Activated T-cell treated with anti-CD3 and anti-CD28 coated beads, Interleukin-2, amount 50 U/mL, for 24 hours (primary cell): ENCODE measurements at regions not wholly inside any gene's neighbourhood (a gene's known extent, or its start where the extent isn't known, plus 50 kb on each side); places are given as distances from the start of the nearest gene placed in this dataset.

Source experiments
- DNase-seq: peaks from one replicate; pipeline ENCODE4 v3.0.0-alpha.2; 2020
- H3K27ac Mint-ChIP-seq: 2 replicates; pipeline ENCODE4 v1.8.0; 2020; ENCODE audit warnings: mild to moderate bottlenecking, mixed read lengths
- H3K27me3 Mint-ChIP-seq: 2 replicates; pipeline ENCODE4 v1.8.0; 2020; ENCODE audit warnings: mixed read lengths
- H3K36me3 Mint-ChIP-seq: 2 replicates; pipeline ENCODE4 v1.8.0; 2020; ENCODE audit warnings: low read depth, mixed read lengths
- H3K4me1 Mint-ChIP-seq: 2 replicates; pipeline ENCODE4 v1.8.0; 2020; ENCODE audit warnings: low read depth, mixed read lengths
- H3K4me3 Mint-ChIP-seq: 2 replicates; pipeline ENCODE4 v1.8.0; 2020; ENCODE audit warnings: mild to moderate bottlenecking, moderate library complexity, mixed read lengths
- H3K9me3 Mint-ChIP-seq: 2 replicates; pipeline ENCODE4 v1.8.0; 2020; ENCODE audit warnings: mixed read lengths

DNA sequence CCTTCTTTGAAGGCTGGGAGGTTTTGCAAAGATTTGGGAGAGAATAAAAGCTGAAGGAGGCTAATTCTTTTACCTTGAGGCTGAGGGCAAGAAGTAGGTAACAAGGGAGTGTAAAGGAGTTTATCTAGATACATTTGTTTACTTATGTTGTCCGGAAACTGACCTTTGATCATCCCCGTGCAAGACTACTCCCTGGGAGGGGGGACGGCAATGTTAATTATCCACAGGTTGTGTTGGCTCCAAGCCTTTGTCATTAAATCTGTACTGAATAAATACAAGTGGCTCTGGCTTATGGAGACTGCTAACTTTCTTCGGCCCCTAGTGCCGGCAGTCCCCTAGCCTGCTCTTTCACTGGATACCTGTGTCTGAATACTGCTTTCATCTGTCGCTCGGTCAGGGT lies 1250.6 kb upstream of the LRRTM3 start:
- no peak overlapping the region for H3K27ac Mint-ChIP-seq
- peaks cover 2% of the 10 kb centered on the region for H3K9me3 Mint-ChIP-seq
- no peaks in the 10 kb centered on the region for H3K4me1 Mint-ChIP-seq
- no peak for DNase-seq
- no peaks in the 10 kb centered on the region for H3K36me3 Mint-ChIP-seq
- H3K4me3 Mint-ChIP-seq, result no peak overlapping the region
- no peaks in the 10 kb centered on the region for H3K27me3 Mint-ChIP-seq

GRCh38 chr10:65684896-65685295 lies 1240.9 kb upstream of the LRRTM3 start:
- Mint-ChIP-seq H3K27me3 (no peaks in the 10 kb centered on the region), H3K27ac (no peak overlapping the region)

DNA sequence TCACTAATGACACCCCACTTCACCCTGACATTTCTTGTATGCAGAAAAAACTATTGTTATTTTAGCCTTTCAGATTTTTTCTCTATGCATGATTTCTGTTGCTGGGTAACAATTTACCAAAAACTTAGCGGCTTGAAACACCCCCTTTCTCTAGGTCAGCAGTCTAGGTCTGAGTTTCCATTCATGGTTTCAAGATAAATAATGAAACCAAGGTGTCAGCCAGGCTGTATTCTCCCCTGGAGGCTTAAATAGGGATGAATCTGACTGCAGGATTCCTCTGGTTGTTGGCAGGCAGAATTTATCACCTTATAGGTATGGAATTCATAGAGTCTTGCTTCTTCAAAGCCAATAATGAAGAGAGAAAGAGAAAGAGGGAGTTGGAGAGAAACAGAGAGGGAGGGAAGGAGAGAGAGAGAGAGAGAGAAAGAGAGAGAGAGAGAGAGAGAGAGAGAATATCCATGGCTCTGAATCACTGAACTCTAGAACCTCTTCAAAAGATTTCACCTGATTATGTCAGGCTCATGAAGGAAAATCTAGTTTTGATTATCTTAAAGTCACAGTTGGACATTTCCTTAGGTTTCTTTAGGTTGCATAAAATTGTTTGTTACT lies 1224.6 kb upstream of the LRRTM3 start:
- Mint-ChIP-seq H3K27me3 (no peaks in the 10 kb centered on the region), H3K4me3 (no peak overlapping the region), H3K4me1 (no peaks in the 10 kb centered on the region), H3K27ac (no peak overlapping the region), H3K36me3 (no peaks in the 10 kb centered on the region), H3K9me3 (peaks cover 19% of the 10 kb centered on the region)
- DNase-seq, result no peak

More at GRCh38 chr10:65684896-65685295, 1240.9 kb upstream of the LRRTM3 start:
- DNase-seq, result no peak
- Mint-ChIP-seq H3K9me3 (peaks cover 12% of the 10 kb centered on the region), H3K4me3 (no peak overlapping the region), H3K36me3 (no peaks in the 10 kb centered on the region), H3K4me1 (no peaks in the 10 kb centered on the region)

DNA sequence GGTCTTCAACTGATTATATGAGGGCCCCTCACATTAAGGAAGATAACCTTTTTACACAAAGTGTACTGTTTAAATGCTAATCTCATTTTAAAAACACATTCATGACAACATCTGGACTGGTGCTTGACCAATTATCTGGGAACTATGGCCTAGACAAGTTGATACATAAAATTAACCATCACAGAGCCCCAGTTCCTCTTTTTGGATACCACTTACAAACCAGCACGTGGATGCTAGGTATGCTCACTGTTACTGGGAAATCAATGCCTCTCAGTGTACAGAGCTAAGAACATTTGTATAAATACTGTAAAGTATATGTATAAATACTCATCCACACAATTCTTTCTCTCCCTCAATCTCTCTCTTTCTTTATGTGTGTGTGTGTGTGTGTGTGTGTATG lies 1217.8 kb upstream of the LRRTM3 start:
- Mint-ChIP-seq H3K4me1 (no peaks in the 10 kb centered on the region), H3K36me3 (no peaks in the 10 kb centered on the region), H3K27me3 (no peaks in the 10 kb centered on the region), H3K27ac (no peak overlapping the region), H3K4me3 (no peak overlapping the region), H3K9me3 (peaks cover 15% of the 10 kb centered on the region)
- no peak for DNase-seq

DNA sequence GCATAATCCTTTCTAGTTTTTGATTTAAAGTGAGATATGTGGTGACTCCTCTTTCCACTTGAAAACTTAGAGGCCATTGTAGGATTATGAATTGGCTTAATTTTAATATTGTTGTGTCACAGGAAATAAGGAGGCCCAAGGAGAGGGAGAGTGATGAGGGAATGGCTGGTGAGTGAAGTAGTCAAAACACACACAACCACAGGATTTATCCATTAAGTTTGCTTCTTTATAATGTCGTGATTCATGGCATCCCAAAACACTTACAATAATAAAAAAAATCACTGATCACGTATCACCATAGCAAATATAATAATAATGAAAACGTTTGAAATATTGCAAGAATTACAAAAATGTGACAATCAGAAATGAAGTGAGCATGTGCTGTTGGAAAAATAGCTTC lies 1215.5 kb upstream of the LRRTM3 start:
- Mint-ChIP-seq H3K4me3 (no peak overlapping the region), H3K4me1 (no peaks in the 10 kb centered on the region), H3K27ac (no peak overlapping the region), H3K36me3 (no peaks in the 10 kb centered on the region), H3K27me3 (no peaks in the 10 kb centered on the region), H3K9me3 (peaks cover 18% of the 10 kb centered on the region)
- no peak for DNase-seq

GRCh38 chr10:65719790-65720189 lies 1206.0 kb upstream of the LRRTM3 start:
- peaks cover 5% of the 10 kb centered on the region for H3K9me3 Mint-ChIP-seq
- H3K4me1 Mint-ChIP-seq, result no peaks in the 10 kb centered on the region
- H3K36me3 Mint-ChIP-seq, result no peaks in the 10 kb centered on the region
- no peak overlapping the region for H3K27ac Mint-ChIP-seq
- no peaks in the 10 kb centered on the region for H3K27me3 Mint-ChIP-seq
- no peak for DNase-seq
- no peak overlapping the region for H3K4me3 Mint-ChIP-seq

- Mint-ChIP-seq H3K27me3 (no peaks in the 10 kb centered on the region), H3K4me1 (no peaks in the 10 kb centered on the region), H3K9me3 (peaks cover 3% of the 10 kb centered on the region)
These were observed 1204.9 kb upstream of the LRRTM3 start for GRCh38 chr10:65720901-65721300.

DNA sequence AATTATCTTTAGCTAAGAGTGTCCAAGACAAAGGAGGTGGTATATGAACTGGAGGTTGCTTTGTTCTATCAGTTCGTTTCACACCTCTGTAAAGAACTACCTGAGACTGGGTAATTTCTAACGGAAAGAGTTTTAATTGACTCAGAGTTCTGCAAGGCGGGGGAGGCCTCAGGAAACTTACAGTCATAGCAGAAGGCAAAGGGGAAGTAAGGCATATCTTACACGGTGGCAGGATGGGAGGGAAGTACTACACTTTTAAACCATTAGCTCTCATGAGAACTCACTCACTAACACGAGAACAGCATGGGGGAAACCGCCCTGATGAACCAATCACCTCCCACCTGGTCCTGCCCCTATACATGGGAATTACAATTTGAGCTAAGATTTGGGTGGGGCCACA lies 1202.3 kb upstream of the LRRTM3 start:
- H3K36me3 Mint-ChIP-seq, result no peaks in the 10 kb centered on the region
- no peaks in the 10 kb centered on the region for H3K4me1 Mint-ChIP-seq
- no peak for DNase-seq
- no peak overlapping the region for H3K4me3 Mint-ChIP-seq
- H3K27ac Mint-ChIP-seq, result no peak overlapping the region
- no peaks in the 10 kb centered on the region for H3K27me3 Mint-ChIP-seq
- peaks cover 3% of the 10 kb centered on the region for H3K9me3 Mint-ChIP-seq

More at GRCh38 chr10:65720901-65721300, 1204.9 kb upstream of the LRRTM3 start:
- Mint-ChIP-seq H3K4me3 (no peak overlapping the region), H3K27ac (no peak overlapping the region), H3K36me3 (no peaks in the 10 kb centered on the region)
- no peak for DNase-seq

GRCh38 chr10:65735382-65735781 lies 1190.5 kb upstream of the LRRTM3 start:
- no peak for DNase-seq
- no peak overlapping the region for H3K4me3 Mint-ChIP-seq
- H3K27me3 Mint-ChIP-seq, result no peaks in the 10 kb centered on the region
- no peaks in the 10 kb centered on the region for H3K36me3 Mint-ChIP-seq
- H3K9me3 Mint-ChIP-seq, result no peaks in the 10 kb centered on the region
- H3K27ac Mint-ChIP-seq, result no peak overlapping the region
- no peaks in the 10 kb centered on the region for H3K4me1 Mint-ChIP-seq

DNA sequence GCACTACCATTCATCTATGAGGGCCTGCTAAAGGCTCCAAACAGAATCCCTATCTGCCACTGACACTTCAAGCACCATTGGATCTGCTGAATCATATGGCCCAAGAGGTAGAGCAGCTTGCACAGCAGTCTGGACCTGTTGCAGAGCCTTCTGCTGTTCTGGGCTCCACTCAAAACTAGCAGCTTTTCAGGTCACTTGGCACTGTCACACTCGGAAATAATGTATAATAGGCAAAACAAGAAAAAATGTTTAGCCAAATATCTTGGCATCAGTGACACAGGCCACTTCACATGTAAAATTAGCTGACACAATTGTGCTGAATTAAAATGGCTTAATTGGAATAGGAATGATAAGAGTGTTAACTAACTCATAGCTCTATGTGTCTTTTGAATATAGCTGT lies 1182.9 kb upstream of the LRRTM3 start:
- Mint-ChIP-seq H3K4me1 (no peaks in the 10 kb centered on the region), H3K4me3 (no peak overlapping the region), H3K27me3 (no peaks in the 10 kb centered on the region), H3K9me3 (peaks cover 2% of the 10 kb centered on the region), H3K36me3 (no peaks in the 10 kb centered on the region), H3K27ac (no peak overlapping the region)
- DNase-seq, result no peak

DNA sequence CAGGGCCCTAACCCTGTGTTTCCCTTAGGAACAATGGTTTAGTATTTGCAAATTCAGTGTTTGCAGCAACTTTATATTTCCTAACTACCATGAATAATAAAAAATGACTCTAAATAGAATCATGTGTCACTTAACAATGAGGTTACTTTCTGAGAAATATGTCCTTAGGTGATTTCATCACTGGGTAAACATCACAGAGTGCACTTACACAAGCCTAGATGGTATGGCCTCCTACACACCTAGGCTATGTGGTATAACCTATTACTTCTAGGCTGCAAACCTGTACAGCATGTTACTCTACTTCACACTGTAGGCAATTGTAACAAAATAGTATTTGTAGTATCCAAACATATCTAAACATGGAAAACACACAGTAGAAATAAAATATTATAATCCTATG lies 1174.6 kb upstream of the LRRTM3 start:
- H3K27me3 Mint-ChIP-seq, result no peaks in the 10 kb centered on the region
- H3K9me3 Mint-ChIP-seq, result peaks cover 5% of the 10 kb centered on the region
- no peak for DNase-seq
- H3K4me3 Mint-ChIP-seq, result no peak overlapping the region
- H3K27ac Mint-ChIP-seq, result no peak overlapping the region
- no peaks in the 10 kb centered on the region for H3K4me1 Mint-ChIP-seq
- H3K36me3 Mint-ChIP-seq, result no peaks in the 10 kb centered on the region

GRCh38 chr10:65751896-65752295 lies 1173.9 kb upstream of the LRRTM3 start:
- H3K4me1 Mint-ChIP-seq, result no peaks in the 10 kb centered on the region
- no peaks in the 10 kb centered on the region for H3K36me3 Mint-ChIP-seq
- H3K27me3 Mint-ChIP-seq, result no peaks in the 10 kb centered on the region
- no peak overlapping the region for H3K4me3 Mint-ChIP-seq
- no peak overlapping the region for H3K27ac Mint-ChIP-seq
- DNase-seq, result no peak
- H3K9me3 Mint-ChIP-seq, result peaks cover 5% of the 10 kb centered on the region

GRCh38 chr10:65753532-65753931 lies 1172.3 kb upstream of the LRRTM3 start:
- no peak for DNase-seq
- H3K27me3 Mint-ChIP-seq, result no peaks in the 10 kb centered on the region
- no peak overlapping the region for H3K27ac Mint-ChIP-seq
- H3K9me3 Mint-ChIP-seq, result peaks cover 6% of the 10 kb centered on the region
- H3K4me1 Mint-ChIP-seq, result no peaks in the 10 kb centered on the region
- H3K4me3 Mint-ChIP-seq, result no peak overlapping the region
- no peaks in the 10 kb centered on the region for H3K36me3 Mint-ChIP-seq

DNA sequence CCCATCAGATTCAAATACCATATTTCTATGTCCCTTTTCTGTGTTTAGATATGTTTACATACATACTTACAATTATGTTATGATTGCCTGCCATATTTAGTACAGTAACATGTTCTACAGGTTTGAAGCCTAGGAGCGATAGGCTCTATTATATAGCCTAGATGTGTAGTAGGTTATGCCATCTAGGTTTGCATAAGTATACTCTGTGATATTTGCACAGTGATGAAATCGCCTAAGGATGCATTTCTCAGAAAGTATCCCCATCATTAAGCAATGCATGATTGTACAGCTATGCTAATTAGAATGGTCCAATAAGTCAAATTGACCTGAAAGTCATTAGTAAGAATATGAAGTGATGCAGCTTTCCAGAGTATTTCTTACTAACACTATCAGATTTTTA lies 1171.7 kb upstream of the LRRTM3 start:
- no peaks in the 10 kb centered on the region for H3K36me3 Mint-ChIP-seq
- H3K4me1 Mint-ChIP-seq, result no peaks in the 10 kb centered on the region
- H3K4me3 Mint-ChIP-seq, result no peak overlapping the region
- DNase-seq, result no peak
- no peaks in the 10 kb centered on the region for H3K27me3 Mint-ChIP-seq
- peaks cover 6% of the 10 kb centered on the region for H3K9me3 Mint-ChIP-seq
- no peak overlapping the region for H3K27ac Mint-ChIP-seq

- H3K27me3 Mint-ChIP-seq, result no peaks in the 10 kb centered on the region
- no peak overlapping the region for H3K4me3 Mint-ChIP-seq
- peaks cover 6% of the 10 kb centered on the region for H3K9me3 Mint-ChIP-seq
- DNase-seq, result no peak
- no peaks in the 10 kb centered on the region for H3K4me1 Mint-ChIP-seq
- no peaks in the 10 kb centered on the region for H3K36me3 Mint-ChIP-seq
- no peak overlapping the region for H3K27ac Mint-ChIP-seq
These were observed 1163.5 kb upstream of the LRRTM3 start for GRCh38 chr10:65762311-65762710.

DNA sequence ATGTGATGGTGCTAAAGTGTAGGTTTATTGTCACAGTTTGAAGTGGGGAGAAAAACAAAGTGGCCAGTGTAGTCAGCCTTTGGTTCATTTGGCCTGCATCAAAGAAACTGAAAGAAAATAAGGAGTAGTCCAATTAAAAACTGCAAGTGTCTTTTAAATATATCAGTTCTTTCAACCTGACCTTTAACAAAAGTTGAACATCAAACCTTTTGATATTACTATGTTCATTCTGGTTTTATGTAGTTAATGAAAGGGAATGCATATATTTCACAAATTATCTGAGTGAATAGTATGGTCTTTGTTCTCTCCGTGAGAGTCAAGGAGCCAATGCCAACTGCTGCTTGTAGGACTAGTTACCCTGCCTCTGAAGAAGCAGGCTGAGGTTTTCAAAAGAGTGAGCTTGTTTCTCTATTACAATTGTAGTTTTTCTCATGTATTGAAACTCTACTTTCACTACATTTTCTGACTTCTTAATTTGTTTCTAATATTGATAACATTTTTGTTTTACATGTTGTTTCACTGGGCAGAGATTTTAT lies 1160.8 kb upstream of the LRRTM3 start:
- Mint-ChIP-seq H3K27ac (no peak overlapping the region), H3K9me3 (peaks cover 7% of the 10 kb centered on the region), H3K36me3 (no peaks in the 10 kb centered on the region), H3K27me3 (no peaks in the 10 kb centered on the region), H3K4me3 (no peak overlapping the region), H3K4me1 (no peaks in the 10 kb centered on the region)
- DNase-seq, result no peak
